ENCODE measurements at regions not wholly inside any gene's neighbourhood (a gene's known extent, or its start where the extent isn't known, plus 50 kb on each side); places are given as distances from the start of the nearest gene placed in this dataset.

GRCh38 chrX:124426288-124427169, 80.2 kb downstream of the SH2D1A start:
- no peak overlapping the region for H3K27ac Mint-ChIP-seq
- TF ChIP-seq CTCF (conservative IDR thresholded peaks at IDR 0.05), result no peak
- H3K23me2 ChIP-seq (ENCODE audit: insufficient read length, low read depth, low read length, poor library complexity, severe bottlenecking), result no peaks in the 10 kb centered on the region
- peaks cover 0 to 6% (median 2%) of the 10 kb centered on the region in 3 experiments; a peak in 1 of 7 replicates for H3K36me3 Mint-ChIP-seq (ENCODE audit: insufficient read depth in 1 of 3, low read depth in 3 of 3)
- H3K27me3 Mint-ChIP-seq (ENCODE audit: low read depth), result no peaks in the 10 kb centered on the region
- no peak overlapping the region for H2BK12ac ChIP-seq (ENCODE audit: insufficient read length, low read depth, low read length)
- H3K9ac ChIP-seq (ENCODE audit: extremely low read depth, insufficient read length, low read length), result no peak overlapping the region
- peaks cover 2% of the 10 kb centered on the region; the same call in 1 of the 2 replicates for H3K4me1 ChIP-seq (ENCODE audit: insufficient read depth, low read length)
- no peak overlapping the region for H3K27ac ChIP-seq (ENCODE audit: insufficient read length, low read depth, low read length)
- no peak overlapping the region for H3K4me2 ChIP-seq (ENCODE audit: insufficient read depth, insufficient read length, low read length)
- H4K5ac ChIP-seq (ENCODE audit: insufficient read length, low read depth, low read length), result no peak overlapping the region
- H3T11ph ChIP-seq (ENCODE audit: low read length), result no peak overlapping the region
- no peak overlapping the region for H2BK120ac ChIP-seq (ENCODE audit: low read depth, low read length, poor library complexity, severe bottlenecking)
- H3K18ac ChIP-seq (ENCODE audit: insufficient read length, low read depth, low read length), result no peak overlapping the region
- no peaks in the 10 kb centered on the region for H3K79me2 ChIP-seq (ENCODE audit: insufficient read depth, low read length)
- no peak overlapping the region for H3K14ac ChIP-seq (ENCODE audit: insufficient read depth, low read length)
- DNase-seq, result no peak
- H3K23ac ChIP-seq (ENCODE audit: insufficient read length, low read depth, low read length), result no peak overlapping the region
- H3K56ac ChIP-seq (ENCODE audit: insufficient read length, low read depth, low read length), result no peak overlapping the region
- peaks cover 9 to 20% of the 10 kb centered on the region in 2 experiments; a peak in 4 of 5 replicates for H3K9me3 Mint-ChIP-seq
- no peak overlapping the region for H3K4ac ChIP-seq (ENCODE audit: low read depth, low read length)
- no peaks in the 10 kb centered on the region for H3K79me1 ChIP-seq (ENCODE audit: insufficient read depth, low read depth, low read length, poor library complexity, severe bottlenecking)
- H2BK20ac ChIP-seq (ENCODE audit: low read depth, low read length, poor library complexity, severe bottlenecking), result no peak overlapping the region
- H4K91ac ChIP-seq (ENCODE audit: insufficient read length, low read depth, low read length), result no peak overlapping the region
- no peaks in the 10 kb centered on the region for H3K9me3 ChIP-seq (ENCODE audit: control insufficient read depth, low read depth, low read length)
- no CpG with 5 or more reads among the region's 9 CpGs for WGBS (ENCODE audit: extremely low coverage, insufficient read length, low lambda C conversion rate)
- H3K4me1 Mint-ChIP-seq, result peaks cover 12 to 15% of the 10 kb centered on the region in 2 experiments
- H2AFZ ChIP-seq (ENCODE audit: low read length), result no peak overlapping the region
- no peaks in the 10 kb centered on the region for H3K27me3 ChIP-seq (ENCODE audit: insufficient read depth, low read length)
- no peak overlapping the region for H2BK15ac ChIP-seq (ENCODE audit: low read depth, low read length)
- no peak overlapping the region for H2AK5ac ChIP-seq (ENCODE audit: insufficient read length, low read length)
- no peak overlapping the region for H4K8ac ChIP-seq (replicated peaks; ENCODE audit: insufficient read length, low read depth, low read length)
- no peaks in the 10 kb centered on the region for H4K20me1 ChIP-seq (ENCODE audit: control insufficient read depth, insufficient read depth, insufficient read length)
- H3K4me3 Mint-ChIP-seq, result no peak overlapping the region
- no peak overlapping the region for H2BK5ac ChIP-seq (ENCODE audit: insufficient read length, low read length)
